K562 (cell line): ENCODE measurements at regions not wholly inside any gene's neighbourhood (a gene's known extent, or its start where the extent isn't known, plus 50 kb on each side); places are given as distances from the start of the nearest gene placed in this dataset.

Source experiments
- ATAC-seq: fragments of 200-7000 bp; cut with Tn5 transposase; 3 replicates; pipeline ENCODE4 v1.9.1; 2020; ENCODE audit warnings: moderate library complexity
- BruUV-seq: library from RNA; stranded (reverse); fragments of 400-500 nt; replicated peaks from 2 replicates; lab custom pipeline; 2021; lab: Mats Ljungman, UMichigan
- CTCF ChIA-PET: fragments of 300-600 bp; formaldehyde crosslinking; extraction: SDS; loops from one replicate; lab custom pipeline; 2021; ENCODE audit warnings: low intra/inter-chr PET ratio; lab: Yijun Ruan, JAX
- POLR2A ChIA-PET: fragments of 300-600, 350-650 bp; sonication (Branson Sonifier 250); formaldehyde crosslinking; extraction: SDS; loops from one replicate; lab custom pipeline; 2021; ENCODE audit warnings: antibody characterized with exemption, inconsistent platforms; lab: Yijun Ruan, JAX
- DNase-seq, 4 experiments: peaks; one replicate each; pipeline versions ENCODE4 v3.0.0 to v3.0.0-alpha.2; 2011 to 2018; ENCODE audit warnings: low spot score in 3 of 4, mixed read lengths in 3 of 4; ENCODE audit errors: extremely low read depth in 1 of 4
- FAIRE-seq: peaks from 2 replicates; lab custom pipeline; 2011; peaks lifted over from hg19 to GRCh38; lab: Jason Lieb, UNC
- H2AFZ ChIP-seq: 2 replicates; pipeline ENCODE4 v1.6.0; 2011; ENCODE audit warnings: low read depth, low read length, control low read depth, inconsistent platforms
- H3K27ac ChIP-seq: fragments of 200-600 bp; 3 replicates; pipeline ENCODE4 v1.8.0; 2011; ENCODE audit warnings: low read depth, mild to moderate bottlenecking, control low read depth, inconsistent platforms, low read length, moderate library complexity, mixed read lengths; ENCODE audit errors: extremely low read depth
- H3K27me3 ChIP-seq, 2 experiments: fragments of 300-600 bp in 1 of 2; 2 replicates in 1 of 2; 3 replicates in 1 of 2; pipeline versions ENCODE4 v1.6.0 to v1.8.0; 2011; ENCODE audit warnings: inconsistent platforms in 2 of 2, low read length in 2 of 2, mild to moderate bottlenecking in 1 of 2, mixed read lengths in 1 of 2, moderate library complexity in 1 of 2; ENCODE audit not compliant: control insufficient read depth in 2 of 2, insufficient read depth in 2 of 2
- H3K36me3 ChIP-seq: fragments of 300-600 bp; 3 replicates; pipeline ENCODE4 v1.8.0; 2011; ENCODE audit warnings: mild to moderate bottlenecking, low read length, inconsistent platforms; ENCODE audit not compliant: control insufficient read depth, insufficient read depth
- H3K4me1 ChIP-seq, 2 experiments: fragments of 200-600 bp in 1 of 2; replicated peaks in 1 of 2; 2 replicates in 1 of 2; 3 replicates in 1 of 2; pipeline versions ENCODE4 v1.5.1 to v1.8.0; 2011; ENCODE audit warnings: inconsistent platforms in 2 of 2, low read length in 2 of 2, mild to moderate bottlenecking in 1 of 2, mixed read lengths in 1 of 2, moderate library complexity in 1 of 2; ENCODE audit not compliant: control insufficient read depth in 2 of 2, insufficient read depth in 2 of 2
- H3K4me2 ChIP-seq: 2 replicates; pipeline ENCODE4 v1.6.1; 2011; ENCODE audit warnings: low read length, control low read depth, inconsistent platforms, mixed read lengths; ENCODE audit not compliant: insufficient read depth
- H3K4me3 ChIP-seq: fragments of 200-600 bp; sonication (generic), shearing (Covaris generic); 2 replicates; pipeline ENCODE4 v1.5.1; 2016; ENCODE audit warnings: control low read depth, inconsistent platforms
- H3K79me2 ChIP-seq: fragments of 200-600 bp; 3 replicates; pipeline ENCODE4 v1.8.0; 2011; ENCODE audit warnings: low read length, inconsistent platforms; ENCODE audit not compliant: control insufficient read depth, insufficient read depth
- H3K9ac ChIP-seq, 2 experiments: 2 replicates each; pipeline versions ENCODE4 v1.6.0 to v1.6.1; 2011; ENCODE audit warnings: low read depth in 2 of 2, low read length in 2 of 2, control low read depth in 1 of 2, inconsistent platforms in 1 of 2, mild to moderate bottlenecking in 1 of 2, mixed read lengths in 1 of 2; ENCODE audit not compliant: insufficient read depth in 1 of 2
- H3K9me1 ChIP-seq: one replicate; pipeline ENCODE4 v1.6.0; 2011; ENCODE audit warnings: inconsistent platforms, mild to moderate bottlenecking, low read length, moderate library complexity; ENCODE audit not compliant: control insufficient read depth, insufficient read depth
- H3K9me3 ChIP-seq: replicated peaks from 2 replicates; pipeline ENCODE4 v1.5.1; 2011; ENCODE audit warnings: low read depth, low read length, inconsistent platforms; ENCODE audit not compliant: control insufficient read depth, insufficient read depth
- H4K20me1 ChIP-seq: replicated peaks from 2 replicates; pipeline ENCODE4 v1.6.1; 2011; ENCODE audit warnings: low read length, inconsistent platforms, mixed read lengths; ENCODE audit not compliant: control insufficient read depth, insufficient read depth
- HIVEP1 ChIP-seq: fragments of 250-450 bp; sonication (Bioruptor Pico); IDR thresholded peaks from 2 replicates; pipeline ENCODE4 v1.4.0; 2020; ENCODE audit warnings: mild to moderate bottlenecking
- ILK ChIP-seq: fragments of 450-650 bp; IDR thresholded peaks from 2 replicates; pipeline ENCODE4 v1.6.1; 2016; ENCODE audit warnings: missing genetic modification characterization, low read depth, mild to moderate bottlenecking, missing compliant biosample characterization, moderate library complexity, borderline replicate concordance
- KLF1 ChIP-seq: fragments of 450-650 bp; IDR thresholded peaks from 2 replicates; pipeline ENCODE4 v1.6.1; 2016; ENCODE audit warnings: missing genetic modification characterization, missing compliant biosample characterization
- KLF13 ChIP-seq: fragments of 450-650 bp; IDR thresholded peaks from 2 replicates; pipeline ENCODE4 v1.6.1; 2016; ENCODE audit warnings: missing genetic modification characterization, low read depth, mild to moderate bottlenecking, missing compliant biosample characterization, moderate library complexity, borderline replicate concordance
- MAFF ChIP-seq: IDR thresholded peaks from 2 replicates; pipeline ENCODE4 v1.6.1; 2012; ENCODE audit warnings: low read length, improper control_type of control experiment
- ZBTB33 ChIP-seq: sonication (generic); formaldehyde crosslinking; IDR thresholded peaks from 2 replicates; pipeline ENCODE4 v1.8.1; 2023; ENCODE audit warnings: mild to moderate bottlenecking, missing genetic modification reagents
- ZNF316 ChIP-seq: fragments of 450-650 bp; IDR thresholded peaks from 2 replicates; pipeline ENCODE4 v1.6.1; 2016
- WGBS: fragments of 100-300 bp; shearing (Covaris generic); methylation state at CpG from one replicate; pipeline ENCODE4 v1.1.6; 2016; ENCODE audit warnings: low coverage, mixed read lengths; ENCODE audit not compliant: insufficient coverage; ENCODE audit errors: missing lambda C conversion rate; 5-methylcytosine and 5-hydroxymethylcytosine counted together
- in situ Hi-C: fragments of 300-500 bp; cut with MboI; formaldehyde crosslinking; loops from 4 replicates; pipeline ENCODE4 v1.15.0; 2018; ENCODE audit warnings: inconsistent platforms, mixed read lengths
- intact Hi-C: fragments of 100-400 bp; cut with micrococcal nuclease; formaldehyde crosslinking; loops from 2 replicates; pipeline ENCODE4 v1.14.2; 2022
- TF ChIP-seq, protein P1 (sequence below), 2 experiments: fragments of 450-650 bp; formaldehyde crosslinking in 1 of 2; IDR thresholded peaks; 2 replicates each; pipeline versions ENCODE4 v1.4.0 to v1.6.1; 2014 to 2020; ENCODE audit warnings: mild to moderate bottlenecking in 2 of 2, borderline replicate concordance in 1 of 2, low read depth in 1 of 2

DNA sequence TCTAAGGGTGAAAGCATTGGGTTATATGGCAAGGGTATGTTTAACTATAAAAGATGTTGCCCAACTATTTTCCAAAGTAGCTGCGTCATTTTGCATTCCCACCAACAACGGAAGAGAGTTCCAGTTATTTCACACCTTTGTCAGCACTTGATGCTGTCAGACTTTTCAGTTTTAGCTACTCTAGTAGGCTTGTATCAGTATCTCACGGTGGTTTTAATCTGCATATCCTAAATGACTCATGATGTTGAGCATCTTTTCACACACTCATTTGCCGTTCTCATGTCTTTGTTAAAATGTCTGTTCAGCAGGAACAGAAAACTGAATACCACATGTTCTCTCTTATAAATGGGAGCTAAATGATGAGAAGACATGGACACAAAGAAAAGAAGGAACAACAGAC is 122.3 kb downstream of the RNASET2 start:
- TF ChIP-seq, protein P1, sequence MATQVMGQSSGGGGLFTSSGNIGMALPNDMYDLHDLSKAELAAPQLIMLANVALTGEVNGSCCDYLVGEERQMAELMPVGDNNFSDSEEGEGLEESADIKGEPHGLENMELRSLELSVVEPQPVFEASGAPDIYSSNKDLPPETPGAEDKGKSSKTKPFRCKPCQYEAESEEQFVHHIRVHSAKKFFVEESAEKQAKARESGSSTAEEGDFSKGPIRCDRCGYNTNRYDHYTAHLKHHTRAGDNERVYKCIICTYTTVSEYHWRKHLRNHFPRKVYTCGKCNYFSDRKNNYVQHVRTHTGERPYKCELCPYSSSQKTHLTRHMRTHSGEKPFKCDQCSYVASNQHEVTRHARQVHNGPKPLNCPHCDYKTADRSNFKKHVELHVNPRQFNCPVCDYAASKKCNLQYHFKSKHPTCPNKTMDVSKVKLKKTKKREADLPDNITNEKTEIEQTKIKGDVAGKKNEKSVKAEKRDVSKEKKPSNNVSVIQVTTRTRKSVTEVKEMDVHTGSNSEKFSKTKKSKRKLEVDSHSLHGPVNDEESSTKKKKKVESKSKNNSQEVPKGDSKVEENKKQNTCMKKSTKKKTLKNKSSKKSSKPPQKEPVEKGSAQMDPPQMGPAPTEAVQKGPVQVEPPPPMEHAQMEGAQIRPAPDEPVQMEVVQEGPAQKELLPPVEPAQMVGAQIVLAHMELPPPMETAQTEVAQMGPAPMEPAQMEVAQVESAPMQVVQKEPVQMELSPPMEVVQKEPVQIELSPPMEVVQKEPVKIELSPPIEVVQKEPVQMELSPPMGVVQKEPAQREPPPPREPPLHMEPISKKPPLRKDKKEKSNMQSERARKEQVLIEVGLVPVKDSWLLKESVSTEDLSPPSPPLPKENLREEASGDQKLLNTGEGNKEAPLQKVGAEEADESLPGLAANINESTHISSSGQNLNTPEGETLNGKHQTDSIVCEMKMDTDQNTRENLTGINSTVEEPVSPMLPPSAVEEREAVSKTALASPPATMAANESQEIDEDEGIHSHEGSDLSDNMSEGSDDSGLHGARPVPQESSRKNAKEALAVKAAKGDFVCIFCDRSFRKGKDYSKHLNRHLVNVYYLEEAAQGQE (IDR thresholded peaks at IDR 0.05; ENCODE audit: borderline replicate concordance): no peak
- TF ChIP-seq, protein P1 (CRISPR knock-in tag; IDR thresholded peaks at IDR 0.05; ENCODE audit: low read depth): no peak
- TF ChIP-seq MAFF (no peak), KLF13 (tag) (no peak), ZNF316 (no peak), ZBTB33 (CRISPR knock-in tag) (0 out of 2 replicates have a peak, but pooled peaks have one; percentile 16), HIVEP1 (CRISPR knock-in tag) (no peak), ILK (no peak), KLF1 (tag) (no peak)
- TF ChIP-seq, all 486 proteins: peak for 1
- Histone ChIP-seq H3K9me3 (no peaks in the 10 kb centered on the region), H3K4me3 (no peak overlapping the region), H3K27ac (no peak overlapping the region), H3K4me1 (peaks cover 0 to 9% of the 10 kb centered on the region in 2 experiments; a peak in 1 of 5 replicates), H3K4me2 (no peak overlapping the region), H3K36me3 (no peaks in the 10 kb centered on the region), H3K79me2 (no peaks in the 10 kb centered on the region), H3K9me1 (no peaks in the 10 kb centered on the region), H4K20me1 (no peaks in the 10 kb centered on the region), H3K9ac (no peak overlapping the region), H2AFZ (no peak overlapping the region), H3K27me3 (peaks cover 2 to 16% of the 10 kb centered on the region in 2 experiments; a peak in 2 of 5 replicates)
- POLR2A ChIA-PET: interaction anchor here (0.6 kb wide), 1 partner anchor 163 kb away, joined by 3 read pairs; no protein-coding TSS in a partner anchor
- no TSS peak for BruUV-seq
- DNase-seq: no peak
- ATAC-seq: no peak
- CTCF ChIA-PET: no interaction called here
- intact Hi-C loops: no loop called here
- in situ Hi-C loops: no loop called here
- 15% methylated on average over 4 of the region's 4 CpGs for WGBS
- FAIRE-seq: no peak
